Colon (tissue), 2 donors: ENCODE measurements at regions not wholly inside any gene's neighbourhood (a gene's known extent, or its start where the extent isn't known, plus 50 kb on each side); places are given as distances from the start of the nearest gene placed in this dataset.
"Not testable (repeated sequence)": the region's sequence is repeated elsewhere in the genome, so short reads cannot be mapped to it uniquely, and the experiment has no call there.

ENCODE experiments used
- FAIRE-seq: peaks from 2 replicates; lab custom pipeline; 2012; peaks lifted over from hg19 to GRCh38; lab: Jason Lieb, UNC
- donor health status: control.
- donor health status: control.

DNA sequence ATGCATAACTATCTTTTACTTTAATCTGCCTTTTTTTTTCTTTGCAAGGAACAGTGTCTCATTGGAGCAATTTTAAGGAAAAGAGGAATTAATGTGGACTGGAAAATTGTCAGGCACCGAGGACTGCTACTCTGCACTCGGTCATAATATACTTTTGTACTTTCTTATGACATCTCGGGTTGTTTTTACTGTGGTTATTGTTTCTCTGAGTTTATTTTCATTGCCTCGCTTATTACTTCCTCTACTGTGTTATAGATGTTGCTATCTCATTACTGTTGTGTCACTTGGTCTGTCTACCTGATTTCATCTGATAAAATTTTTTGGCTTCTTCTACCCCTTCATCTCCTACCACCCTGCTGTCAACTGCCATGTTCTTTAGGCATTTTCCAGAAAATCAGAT, 213.5 kb upstream of the POU1F1 start:
- no peak for FAIRE-seq

GRCh38 chr3:87488765-87489164, 212.4 kb upstream of the POU1F1 start:
- no peak for FAIRE-seq

DNA sequence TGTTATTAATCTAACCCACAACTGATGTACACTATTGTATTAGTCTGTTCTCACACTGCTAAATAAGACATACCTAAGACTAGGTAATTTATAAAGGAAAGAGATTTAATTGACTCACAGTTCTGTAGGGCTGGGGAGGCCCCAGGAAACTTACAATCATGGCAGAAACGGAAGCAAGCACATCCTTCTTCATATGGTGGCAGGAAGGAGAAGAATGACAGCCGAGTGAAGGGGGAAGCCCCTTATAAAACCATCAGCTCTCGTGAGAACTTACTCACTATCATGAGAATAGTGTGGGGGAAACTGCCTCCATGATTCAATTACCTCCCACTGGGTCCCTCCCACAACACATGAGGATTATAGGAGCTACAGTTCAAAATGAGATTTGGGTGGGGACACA, 210.3 kb upstream of the POU1F1 start:
- not testable (repeated sequence) for FAIRE-seq

- no peak for FAIRE-seq
Observed at GRCh38 chr3:87486115-87486514, 209.7 kb upstream of the POU1F1 start.

DNA sequence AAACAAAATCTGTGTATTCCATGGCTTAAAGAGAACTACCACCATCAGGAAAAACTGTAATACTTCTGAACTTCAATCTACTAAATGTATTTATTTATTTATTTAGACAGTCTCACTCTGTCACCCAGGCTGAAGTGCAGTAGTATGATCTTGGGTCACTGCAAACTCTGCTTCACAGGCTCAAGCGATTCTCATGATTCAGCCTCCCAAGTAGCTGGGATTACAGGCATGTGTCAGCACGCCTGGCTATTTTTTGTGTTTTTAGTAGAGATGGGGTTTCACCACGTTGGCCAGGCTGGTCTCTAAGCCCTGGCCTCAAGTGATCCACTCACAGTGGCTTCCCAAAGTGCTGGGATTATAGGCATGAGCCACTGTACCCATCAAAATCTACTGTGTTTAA, 202.3 kb upstream of the POU1F1 start:
- no peak for FAIRE-seq

GRCh38 chr3:87473944-87474343, 197.6 kb upstream of the POU1F1 start:
- FAIRE-seq, result no peak

DNA sequence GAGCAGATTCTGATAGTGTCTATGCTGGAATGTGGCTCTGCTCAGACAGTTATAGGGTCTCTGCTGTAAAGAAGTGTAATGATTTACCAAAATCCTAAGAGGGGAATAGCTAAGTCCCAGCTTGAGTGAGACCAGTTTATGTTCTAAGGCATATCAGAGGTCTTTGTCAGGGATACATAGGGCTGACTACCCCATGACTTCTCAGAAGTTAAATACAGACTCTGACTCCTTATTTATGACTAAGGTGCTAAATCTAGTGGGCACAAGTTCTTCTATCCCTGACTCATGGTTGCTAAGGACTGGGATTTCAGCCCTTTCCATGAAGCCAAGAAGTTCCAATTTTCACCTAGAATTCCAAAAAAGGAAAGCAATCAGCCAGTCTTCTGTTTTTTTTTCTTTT, 192.6 kb upstream of the POU1F1 start:
- no peak for FAIRE-seq

- no peak for FAIRE-seq
Observed at GRCh38 chr3:87468235-87468634, 191.9 kb upstream of the POU1F1 start.

GRCh38 chr3:87462228-87462627, 185.8 kb upstream of the POU1F1 start:
- FAIRE-seq, result no peak

DNA sequence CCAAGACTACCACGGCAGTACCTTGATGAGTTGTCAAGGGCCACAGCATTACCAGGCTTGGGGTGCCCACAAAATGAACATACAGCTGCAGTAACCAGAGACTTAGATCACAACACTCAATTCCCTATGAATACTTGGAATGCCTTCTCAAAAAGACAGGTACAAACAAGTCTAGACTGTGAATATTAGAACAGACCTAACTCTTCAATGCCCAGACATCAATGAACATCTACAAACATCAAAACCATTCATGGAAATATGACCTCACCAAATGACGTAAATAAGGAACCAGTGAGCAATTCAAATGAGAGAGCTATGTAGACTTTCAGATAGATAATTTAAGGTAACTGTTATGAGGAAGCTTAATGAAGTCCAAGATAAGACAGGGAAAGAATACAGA, 185.1 kb upstream of the POU1F1 start:
- FAIRE-seq, result no peak

- FAIRE-seq, result no peak
Observed at GRCh38 chr3:87461036-87461435, 184.7 kb upstream of the POU1F1 start.

GRCh38 chr3:87448558-87448957, 172.2 kb upstream of the POU1F1 start:
- no peak for FAIRE-seq

- FAIRE-seq, result no peak
Observed at GRCh38 chr3:87446849-87447387, 170.5 kb upstream of the POU1F1 start.

DNA sequence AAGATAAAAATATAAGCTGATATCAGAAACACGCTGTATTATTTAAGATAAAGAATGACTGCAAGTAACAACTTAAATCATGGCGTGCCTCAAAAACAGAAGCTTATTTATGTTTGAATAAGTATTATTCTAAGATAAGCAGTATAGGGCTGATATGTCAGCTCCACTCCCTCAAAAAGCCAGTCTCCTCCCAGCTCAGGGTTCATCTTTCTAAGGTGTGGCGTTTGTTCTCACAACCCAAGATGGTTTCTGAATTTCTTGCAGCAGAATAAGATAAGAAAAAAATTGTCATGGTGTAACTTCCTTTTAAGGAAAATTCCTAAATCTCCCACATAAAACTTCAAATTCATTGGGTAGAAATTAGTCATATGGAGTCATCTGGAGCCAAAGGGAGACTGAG, 166.1 kb upstream of the POU1F1 start:
- FAIRE-seq, result no peak

DNA sequence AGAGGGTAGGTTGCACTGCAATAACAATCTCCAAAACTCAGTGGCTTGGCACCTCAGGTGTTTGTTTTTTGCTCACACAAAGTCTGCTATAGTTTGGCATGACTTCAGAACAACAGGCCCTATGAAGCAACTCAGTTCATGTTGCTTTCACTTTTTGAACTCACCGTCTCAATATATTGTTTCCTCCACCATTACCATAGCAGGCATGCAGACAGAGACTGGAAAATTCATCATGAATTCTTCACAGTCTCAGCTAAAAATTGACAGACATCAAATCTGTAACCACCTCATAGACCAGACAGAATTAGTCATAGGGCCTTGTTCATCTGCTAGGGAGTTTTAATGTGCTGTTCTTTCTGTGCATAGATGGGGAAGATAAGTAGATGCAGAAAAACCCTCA, 161.4 kb upstream of the POU1F1 start:
- FAIRE-seq, result no peak

DNA sequence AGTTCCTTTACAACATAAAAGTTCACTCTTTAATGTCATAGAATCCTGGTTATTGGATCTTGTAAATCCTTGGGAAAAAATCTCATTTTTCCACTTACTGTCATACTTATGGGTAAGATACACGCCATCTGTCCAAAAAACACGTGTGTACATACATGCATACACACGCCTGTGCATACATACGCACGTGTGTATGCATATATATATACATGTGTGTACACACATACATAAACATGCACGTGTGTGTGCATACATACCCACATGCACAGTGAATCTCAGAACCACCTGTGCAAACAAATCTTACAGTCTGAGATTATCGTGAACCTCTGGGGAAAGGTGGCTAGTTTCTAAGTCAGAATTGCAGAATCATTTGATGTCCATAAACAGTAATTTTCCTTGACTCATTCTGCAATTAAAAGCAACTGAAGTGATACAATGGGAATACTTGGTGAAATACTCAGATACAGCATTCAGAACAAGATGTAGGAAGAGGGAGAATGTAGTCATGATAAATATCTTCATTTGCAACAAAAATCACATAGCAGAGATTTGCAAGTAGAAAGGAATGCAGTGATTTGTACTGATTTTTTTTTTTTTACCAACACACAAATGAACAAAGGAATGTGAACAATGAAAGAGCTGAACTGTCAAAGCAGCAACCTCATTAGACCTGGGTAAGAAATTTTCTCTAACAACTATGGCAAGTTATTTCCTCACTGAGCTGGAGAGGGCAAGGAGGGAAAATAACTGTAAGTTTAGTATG, 160.6 kb upstream of the POU1F1 start:
- no peak for FAIRE-seq

GRCh38 chr3:87435926-87436620, 159.7 kb upstream of the POU1F1 start:
- no peak for FAIRE-seq

GRCh38 chr3:87433445-87433844, 157.1 kb upstream of the POU1F1 start:
- FAIRE-seq, result not testable (repeated sequence)

- no peak for FAIRE-seq
Observed at GRCh38 chr3:87426918-87427317, 150.5 kb upstream of the POU1F1 start.

GRCh38 chr3:87425056-87425455, 148.7 kb upstream of the POU1F1 start:
- FAIRE-seq, result no peak

DNA sequence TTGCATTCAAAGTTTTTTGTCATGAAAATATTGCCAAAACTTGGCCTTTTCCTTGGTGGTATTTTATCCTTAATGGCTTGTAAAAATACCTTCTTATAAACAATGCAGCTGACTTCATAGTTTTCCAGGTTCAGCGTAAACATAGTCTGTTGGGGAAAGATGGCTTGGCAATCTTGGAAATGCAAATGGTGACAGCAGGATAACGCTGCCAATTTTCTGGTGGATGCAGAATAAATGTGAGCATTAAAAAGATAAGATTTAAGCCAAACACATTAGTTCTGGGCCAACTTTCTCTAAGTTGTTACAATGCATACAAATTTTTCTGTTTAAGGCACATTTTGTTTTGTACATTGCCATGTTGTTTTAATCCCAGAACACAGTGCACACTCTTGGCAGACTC, 147.0 kb upstream of the POU1F1 start:
- FAIRE-seq, result no peak

DNA sequence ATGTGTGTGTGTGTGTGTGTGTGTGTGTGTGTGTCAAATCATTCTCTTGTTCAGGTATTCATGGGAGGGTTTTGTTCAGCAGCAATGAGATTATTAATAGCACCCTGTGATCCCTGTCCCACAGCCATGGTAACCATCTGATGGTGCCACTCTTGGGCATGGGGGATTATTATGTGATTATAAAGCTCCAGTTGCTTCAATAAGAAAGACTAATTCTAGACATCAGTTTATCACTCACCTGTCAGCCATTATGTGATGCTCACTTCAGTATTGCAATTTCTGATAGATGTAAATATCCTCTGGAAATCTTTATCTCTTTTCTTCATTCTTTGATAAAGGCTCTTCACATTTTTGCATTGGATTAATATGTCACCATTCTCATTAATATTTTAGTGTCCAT, 145.9 kb upstream of the POU1F1 start:
- FAIRE-seq, result no peak

DNA sequence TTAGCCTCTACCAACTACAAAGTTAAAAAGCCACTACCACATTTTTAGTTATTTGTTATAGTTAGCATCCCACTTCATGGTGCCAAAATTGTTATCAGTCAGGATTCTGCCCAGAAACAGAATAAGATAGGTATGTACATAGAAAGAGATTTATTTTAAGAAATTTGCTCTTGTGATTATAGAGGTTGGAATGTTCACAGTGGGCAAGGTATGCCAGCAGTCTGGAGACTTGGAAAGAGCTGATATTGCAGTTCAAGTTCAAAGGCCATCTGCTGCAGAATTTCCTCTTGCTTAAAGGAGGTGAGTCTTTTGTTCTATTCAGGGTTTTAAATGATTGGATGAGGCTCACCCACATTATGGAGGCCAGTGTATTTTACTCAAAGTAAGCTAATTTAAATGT, 143.8 kb upstream of the POU1F1 start:
- no peak for FAIRE-seq

DNA sequence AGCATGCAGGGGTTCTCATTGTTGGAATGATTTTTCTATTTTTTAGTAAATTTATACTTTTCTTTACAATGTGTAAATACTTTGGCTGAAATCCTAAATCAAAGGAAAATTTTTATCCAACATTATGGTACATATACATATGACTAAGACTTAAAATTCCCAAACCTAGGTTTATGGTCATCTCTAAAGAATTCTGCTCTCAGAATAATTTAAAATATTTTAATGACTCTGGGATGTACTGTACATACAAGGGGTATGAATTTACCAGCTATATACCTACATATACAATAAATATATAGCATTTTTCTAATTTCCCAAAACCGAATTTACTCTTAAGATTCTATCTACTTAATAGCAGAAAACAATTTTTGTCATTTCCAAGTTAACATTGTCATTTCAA, 137.9 kb upstream of the POU1F1 start:
- FAIRE-seq, result no peak
